ENCODE measurements at regions not wholly inside any gene's neighbourhood (a gene's known extent, or its start where the extent isn't known, plus 50 kb on each side); places are given as distances from the start of the nearest gene placed in this dataset.

DNA sequence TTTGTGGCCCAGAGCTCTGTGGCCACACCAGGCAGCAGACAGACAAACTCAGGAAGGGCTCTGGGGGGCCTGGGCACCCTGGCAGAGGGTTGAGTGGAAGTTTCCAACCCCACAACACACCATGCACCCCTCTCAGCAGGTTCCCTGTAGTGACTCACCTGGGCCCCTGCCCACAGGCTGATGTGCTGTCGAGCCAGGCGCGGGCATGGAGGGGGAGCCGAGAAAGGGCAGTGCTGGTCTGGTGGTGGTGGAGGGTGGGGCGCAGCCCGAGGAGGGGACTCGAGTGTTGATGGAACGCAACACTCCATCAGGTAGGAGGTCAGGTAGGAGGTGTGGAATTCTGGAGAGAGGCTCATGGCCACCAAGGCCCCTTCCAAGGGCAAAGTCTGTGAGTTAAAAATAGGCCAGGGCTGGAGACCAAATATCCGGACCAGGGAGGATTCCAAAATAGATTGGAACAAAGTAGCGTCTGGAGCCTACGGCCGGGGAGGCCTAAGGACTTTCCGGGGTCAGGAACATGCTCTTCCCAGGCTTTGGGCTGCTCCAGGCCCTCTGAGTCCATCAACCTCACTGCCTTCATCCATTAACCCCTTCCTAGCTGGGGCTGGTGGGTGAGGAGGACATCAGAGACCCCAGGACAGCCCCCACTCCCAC, 191.5 kb upstream of the AJAP1 start:
- H3K4me1 ChIP-seq (ENCODE audit: insufficient read depth, low read length), result no peaks in the 10 kb centered on the region
- 86% methylated on average over 13 of the region's 13 CpGs for WGBS
- H3K27ac ChIP-seq (ENCODE audit: low read depth, low read length), result no peak overlapping the region
- H3K4me3 ChIP-seq (ENCODE audit: low read length), result no peak overlapping the region
- no peaks in the 10 kb centered on the region for H3K27me3 ChIP-seq (ENCODE audit: insufficient read depth, low read length)
- H3K36me3 ChIP-seq (ENCODE audit: insufficient read depth, low read length), result no peaks in the 10 kb centered on the region
- no peaks in the 10 kb centered on the region for H3K9me3 ChIP-seq (ENCODE audit: insufficient read depth, low read depth, low read length)
- H3K9ac ChIP-seq (ENCODE audit: low read depth, low read length), result no peak overlapping the region

DNA sequence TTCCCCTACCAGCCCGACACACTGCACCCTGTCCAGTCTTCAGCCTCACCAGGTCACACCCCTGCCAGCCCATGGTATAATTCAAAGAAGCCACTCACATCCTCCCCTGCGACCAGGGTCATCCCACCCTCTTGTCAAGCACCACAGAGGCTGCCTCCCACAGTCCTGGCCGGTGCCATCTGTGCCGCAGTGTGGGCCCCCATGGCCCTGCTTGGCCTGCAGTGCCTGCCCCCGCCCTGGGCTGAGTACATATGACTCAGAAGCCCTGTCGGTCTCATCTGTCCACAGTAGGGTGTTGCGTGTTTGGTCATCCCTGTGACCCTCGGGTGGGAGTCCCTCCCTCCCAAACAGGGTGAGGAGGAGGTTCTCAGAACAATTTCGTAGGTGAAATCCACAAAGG, 190.8 kb upstream of the AJAP1 start:
- Histone ChIP-seq H3K9me3 (ENCODE audit: insufficient read depth, low read depth, low read length) (no peaks in the 10 kb centered on the region), H3K27ac (ENCODE audit: low read depth, low read length) (no peak overlapping the region), H3K36me3 (ENCODE audit: insufficient read depth, low read length) (no peaks in the 10 kb centered on the region), H3K27me3 (ENCODE audit: insufficient read depth, low read length) (no peaks in the 10 kb centered on the region), H3K4me1 (ENCODE audit: insufficient read depth, low read length) (no peaks in the 10 kb centered on the region), H3K4me3 (ENCODE audit: low read length) (no peak overlapping the region), H3K9ac (ENCODE audit: low read depth, low read length) (no peak overlapping the region)
- 93% methylated on average over 9 of the region's 9 CpGs for WGBS

DNA sequence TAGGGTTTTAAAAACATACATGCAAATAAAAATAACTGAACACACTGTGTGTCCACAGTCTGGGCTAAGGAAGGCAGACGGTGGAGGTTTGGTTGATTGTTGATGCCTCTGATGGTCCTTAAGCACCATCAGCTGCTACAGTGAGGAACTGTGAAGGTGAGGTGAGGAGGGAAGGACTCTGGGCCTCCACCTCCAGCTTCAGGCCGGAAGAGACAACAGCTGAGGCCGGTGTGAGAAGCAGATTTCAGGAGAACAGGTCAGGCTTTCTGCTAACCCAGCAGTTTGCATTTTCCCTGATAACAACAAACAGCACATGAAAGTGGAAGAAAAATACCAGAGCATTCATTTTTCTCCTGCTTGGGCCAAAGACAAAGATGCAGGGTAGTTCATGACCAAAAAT, 189.9 kb upstream of the AJAP1 start:
- Histone ChIP-seq H3K9me3 (ENCODE audit: insufficient read depth, low read depth, low read length) (no peaks in the 10 kb centered on the region), H3K4me1 (ENCODE audit: insufficient read depth, low read length) (no peaks in the 10 kb centered on the region), H3K36me3 (ENCODE audit: insufficient read depth, low read length) (no peaks in the 10 kb centered on the region), H3K27me3 (ENCODE audit: insufficient read depth, low read length) (no peaks in the 10 kb centered on the region), H3K27ac (ENCODE audit: low read depth, low read length) (no peak overlapping the region), H3K4me3 (ENCODE audit: low read length) (no peak overlapping the region), H3K9ac (ENCODE audit: low read depth, low read length) (no peak overlapping the region)
- 96% methylated on average over 3 of the region's 3 CpGs for WGBS

DNA sequence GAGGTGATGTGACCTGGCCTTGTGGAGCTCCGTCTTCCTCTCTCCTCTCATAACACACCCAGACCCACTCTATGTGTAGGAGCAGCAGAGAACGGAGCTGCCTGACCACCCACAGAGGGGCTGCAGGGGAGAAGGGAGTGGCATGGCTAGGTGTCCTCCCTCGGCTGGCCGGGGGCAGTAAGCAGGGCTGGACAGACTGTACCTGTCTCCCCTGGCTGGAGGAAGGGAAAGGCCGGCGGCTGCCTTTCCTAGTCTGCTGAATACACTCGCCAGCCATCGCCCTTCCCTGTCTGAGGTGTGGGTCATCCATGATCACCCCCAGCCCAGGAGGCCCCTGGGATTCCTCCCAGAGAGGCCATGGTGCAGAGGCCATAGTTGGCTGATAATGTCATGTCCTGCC, 187.2 kb upstream of the AJAP1 start:
- WGBS, result 93% methylated on average over 7 of the region's 8 CpGs
- Histone ChIP-seq H3K36me3 (ENCODE audit: insufficient read depth, low read length) (no peaks in the 10 kb centered on the region), H3K27ac (ENCODE audit: low read depth, low read length) (no peak overlapping the region), H3K27me3 (ENCODE audit: insufficient read depth, low read length) (no peaks in the 10 kb centered on the region), H3K4me3 (ENCODE audit: low read length) (no peak overlapping the region), H3K4me1 (ENCODE audit: insufficient read depth, low read length) (no peaks in the 10 kb centered on the region), H3K9me3 (ENCODE audit: insufficient read depth, low read depth, low read length) (no peaks in the 10 kb centered on the region), H3K9ac (ENCODE audit: low read depth, low read length) (no peak overlapping the region)

DNA sequence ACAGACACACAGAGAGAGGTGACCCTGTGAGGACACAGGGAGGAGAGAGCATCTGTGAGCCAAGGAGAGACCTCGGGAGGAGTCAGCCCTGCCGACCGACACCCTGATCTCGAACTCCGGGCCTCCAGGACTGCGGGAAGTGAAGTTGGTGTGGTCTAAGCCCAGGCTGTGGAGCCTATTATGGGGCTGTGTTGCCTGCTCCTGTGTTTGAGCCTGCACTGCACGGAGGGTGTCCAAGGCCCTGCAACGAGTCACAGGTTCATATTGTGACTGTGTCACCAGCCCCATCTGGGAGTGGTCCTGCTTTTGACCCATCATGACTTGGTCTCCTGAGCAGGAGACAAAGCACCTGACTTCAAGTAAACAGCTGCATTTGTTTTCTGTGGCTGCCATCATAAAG, 186.0 kb upstream of the AJAP1 start:
- H3K27me3 ChIP-seq (ENCODE audit: insufficient read depth, low read length), result no peaks in the 10 kb centered on the region
- H3K9ac ChIP-seq (ENCODE audit: low read depth, low read length), result no peak overlapping the region
- H3K27ac ChIP-seq (ENCODE audit: low read depth, low read length), result no peak overlapping the region
- WGBS, result 94% methylated on average over 8 of the region's 8 CpGs
- H3K4me3 ChIP-seq (ENCODE audit: low read length), result no peak overlapping the region
- no peaks in the 10 kb centered on the region for H3K36me3 ChIP-seq (ENCODE audit: insufficient read depth, low read length)
- 0 out of 2 replicates have a peak, but pooled peaks cover 2% of the 10 kb centered on the region for H3K9me3 ChIP-seq (ENCODE audit: insufficient read depth, low read depth, low read length)
- no peaks in the 10 kb centered on the region for H3K4me1 ChIP-seq (ENCODE audit: insufficient read depth, low read length)

DNA sequence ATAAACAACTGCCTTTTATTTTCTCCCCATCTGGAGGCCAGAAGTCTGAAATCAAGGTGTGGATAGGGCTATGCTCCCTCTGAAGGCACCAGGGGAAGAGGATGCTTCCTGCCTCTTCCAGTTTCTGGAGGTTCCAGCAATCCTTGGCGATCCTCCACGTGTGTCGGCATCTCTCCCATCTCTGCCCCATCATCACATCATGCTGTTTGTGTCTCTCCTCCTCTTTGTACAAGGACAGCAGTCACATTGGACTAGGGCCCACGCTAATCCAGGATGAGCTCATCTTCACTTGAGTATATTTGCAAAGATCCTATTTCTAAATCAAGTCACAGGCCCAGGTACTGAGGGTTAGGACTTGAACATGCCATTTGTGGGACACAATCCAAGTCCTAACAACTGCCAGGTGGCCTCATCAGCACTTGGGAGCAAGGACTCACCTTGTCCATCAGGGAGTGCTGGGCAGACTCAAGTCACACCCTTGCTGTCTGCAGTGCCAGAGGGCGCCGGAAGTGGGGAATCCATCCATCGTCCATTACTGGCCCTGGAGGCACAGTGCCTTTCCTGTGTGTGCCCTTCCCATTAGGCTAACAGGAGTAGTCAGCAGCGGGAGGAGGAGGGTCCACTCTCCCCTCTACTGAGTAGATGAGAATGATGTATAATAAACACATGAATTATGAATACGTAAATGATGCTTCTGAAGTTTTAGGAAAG, 185.4 kb upstream of the AJAP1 start:
- Histone ChIP-seq H3K9me3 (ENCODE audit: insufficient read depth, low read depth, low read length) (0 out of 2 replicates have a peak, but pooled peaks cover 4% of the 10 kb centered on the region), H3K4me3 (ENCODE audit: low read length) (no peak overlapping the region), H3K9ac (ENCODE audit: low read depth, low read length) (no peak overlapping the region), H3K27ac (ENCODE audit: low read depth, low read length) (no peak overlapping the region), H3K4me1 (ENCODE audit: insufficient read depth, low read length) (no peaks in the 10 kb centered on the region), H3K27me3 (ENCODE audit: insufficient read depth, low read length) (no peaks in the 10 kb centered on the region), H3K36me3 (ENCODE audit: insufficient read depth, low read length) (no peaks in the 10 kb centered on the region)
- 93% methylated on average over 7 of the region's 9 CpGs for WGBS

DNA sequence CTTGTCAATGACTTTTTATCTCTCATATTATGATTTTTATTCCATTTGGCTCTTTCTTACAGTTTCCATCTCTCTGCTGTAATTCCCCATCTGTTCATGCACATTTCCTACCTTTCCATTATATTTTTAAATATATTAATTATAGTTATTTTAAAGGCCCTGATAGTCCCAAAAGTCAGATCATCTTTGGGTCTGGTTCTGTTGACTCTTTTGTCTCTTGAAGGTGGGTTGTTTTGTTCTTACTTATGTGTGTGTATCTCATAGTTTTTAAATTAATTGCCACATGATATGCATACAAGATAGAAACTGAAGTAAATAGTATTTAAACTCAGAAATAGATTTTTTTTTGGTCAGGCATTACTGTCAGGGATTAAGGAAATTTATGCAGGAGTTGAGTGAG, 178.0 kb upstream of the AJAP1 start:
- Histone ChIP-seq H3K9me3 (ENCODE audit: insufficient read depth, low read depth, low read length) (peaks cover 38% of the 10 kb centered on the region), H3K4me1 (ENCODE audit: insufficient read depth, low read length) (no peaks in the 10 kb centered on the region), H3K36me3 (ENCODE audit: insufficient read depth, low read length) (no peaks in the 10 kb centered on the region), H3K27me3 (ENCODE audit: insufficient read depth, low read length) (no peaks in the 10 kb centered on the region), H3K27ac (ENCODE audit: low read depth, low read length) (no peak overlapping the region), H3K9ac (ENCODE audit: low read depth, low read length) (no peak overlapping the region), H3K4me3 (ENCODE audit: low read length) (no peak overlapping the region)

DNA sequence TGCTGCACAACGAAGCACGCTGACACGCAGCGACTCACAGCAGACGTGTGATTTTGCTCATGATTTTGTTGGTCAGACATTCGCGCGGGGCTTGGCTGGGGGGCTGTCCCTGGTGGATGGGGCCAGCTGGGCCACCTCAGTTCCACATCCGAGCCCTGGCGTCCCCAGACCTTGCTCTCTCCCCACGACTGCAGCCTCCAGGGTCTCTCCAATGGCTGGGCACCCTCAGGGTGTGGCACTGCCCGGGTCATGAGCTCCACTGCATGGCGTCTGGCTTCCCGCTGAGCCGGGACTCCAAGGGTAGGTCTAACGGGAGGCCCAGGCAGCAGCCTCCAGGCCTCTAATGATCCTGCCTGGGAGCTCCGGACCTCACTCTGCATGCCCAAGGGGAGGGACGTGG, 173.0 kb upstream of the AJAP1 start:
- Histone ChIP-seq H3K36me3 (ENCODE audit: insufficient read depth, low read length) (no peaks in the 10 kb centered on the region), H3K27ac (ENCODE audit: low read depth, low read length) (no peak overlapping the region), H3K9ac (ENCODE audit: low read depth, low read length) (no peak overlapping the region), H3K27me3 (ENCODE audit: insufficient read depth, low read length) (no peaks in the 10 kb centered on the region), H3K4me3 (ENCODE audit: low read length) (no peak overlapping the region), H3K4me1 (ENCODE audit: insufficient read depth, low read length) (no peaks in the 10 kb centered on the region), H3K9me3 (ENCODE audit: insufficient read depth, low read depth, low read length) (peaks cover 23% of the 10 kb centered on the region)
- WGBS, result 94% methylated on average over 18 of the region's 18 CpGs

DNA sequence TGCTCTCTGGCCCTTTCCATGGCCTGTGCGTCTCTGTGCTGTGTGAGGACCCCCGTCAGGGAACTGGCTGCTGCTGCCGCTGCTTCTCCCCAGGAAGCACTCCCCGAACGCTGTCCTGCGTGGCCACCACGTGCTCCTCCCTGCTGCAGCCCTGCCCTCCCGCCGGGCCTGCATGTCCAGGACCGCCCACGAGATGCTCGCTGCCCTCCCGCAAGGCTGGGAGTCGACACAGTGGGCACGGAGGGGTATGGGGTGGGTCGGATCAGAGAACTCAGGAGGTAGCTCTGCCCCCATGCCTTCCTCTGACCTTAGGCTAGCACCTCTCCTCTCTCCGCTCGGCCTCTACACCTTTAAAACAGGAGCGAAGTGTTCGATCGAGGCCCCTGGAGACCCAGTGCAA, 171.9 kb upstream of the AJAP1 start:
- Histone ChIP-seq H3K9ac (ENCODE audit: low read depth, low read length) (no peak overlapping the region), H3K4me1 (ENCODE audit: insufficient read depth, low read length) (no peaks in the 10 kb centered on the region), H3K27ac (ENCODE audit: low read depth, low read length) (no peak overlapping the region), H3K4me3 (ENCODE audit: low read length) (no peak overlapping the region), H3K9me3 (ENCODE audit: insufficient read depth, low read depth, low read length) (peaks cover 12% of the 10 kb centered on the region), H3K27me3 (ENCODE audit: insufficient read depth, low read length) (no peaks in the 10 kb centered on the region), H3K36me3 (ENCODE audit: insufficient read depth, low read length) (no peaks in the 10 kb centered on the region)
- 92% methylated on average over 21 of the region's 21 CpGs for WGBS

DNA sequence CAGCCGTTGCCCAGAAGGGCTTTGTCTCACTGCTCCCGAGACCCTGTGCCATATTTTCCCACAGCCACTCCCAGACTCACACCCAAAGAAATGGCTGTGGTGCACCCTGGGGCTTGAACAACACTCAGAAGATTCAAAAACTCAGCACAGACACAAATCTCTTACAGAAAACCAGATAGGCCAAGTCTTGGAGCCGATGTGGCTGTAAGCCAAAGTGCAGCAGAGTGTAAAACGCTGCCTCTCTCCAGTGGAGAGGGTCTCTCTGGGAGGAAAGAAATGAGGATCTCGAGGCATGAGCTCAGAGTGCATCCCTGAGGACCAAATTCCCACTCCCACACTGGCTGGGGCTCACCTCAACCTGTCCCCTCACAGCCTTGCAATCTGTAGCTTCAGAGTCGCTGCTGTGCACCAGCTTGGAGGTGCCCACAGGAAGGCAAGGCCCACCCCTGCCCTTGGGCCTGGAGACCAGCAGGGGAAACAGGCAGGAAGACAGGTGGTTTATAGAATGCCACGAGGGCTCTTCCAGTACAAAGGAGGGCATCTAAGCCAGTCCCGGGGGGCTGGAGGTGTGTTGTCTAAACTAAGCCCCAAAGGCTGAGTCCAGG, 171.3 kb upstream of the AJAP1 start:
- peaks cover 6% of the 10 kb centered on the region for H3K9me3 ChIP-seq (ENCODE audit: insufficient read depth, low read depth, low read length)
- H3K4me3 ChIP-seq (ENCODE audit: low read length), result no peak overlapping the region
- no peaks in the 10 kb centered on the region for H3K27me3 ChIP-seq (ENCODE audit: insufficient read depth, low read length)
- 92% methylated on average over 8 of the region's 8 CpGs for WGBS
- H3K9ac ChIP-seq (ENCODE audit: low read depth, low read length), result no peak overlapping the region
- H3K4me1 ChIP-seq (ENCODE audit: insufficient read depth, low read length), result no peaks in the 10 kb centered on the region
- H3K36me3 ChIP-seq (ENCODE audit: insufficient read depth, low read length), result no peaks in the 10 kb centered on the region
- no peak overlapping the region for H3K27ac ChIP-seq (ENCODE audit: low read depth, low read length)

DNA sequence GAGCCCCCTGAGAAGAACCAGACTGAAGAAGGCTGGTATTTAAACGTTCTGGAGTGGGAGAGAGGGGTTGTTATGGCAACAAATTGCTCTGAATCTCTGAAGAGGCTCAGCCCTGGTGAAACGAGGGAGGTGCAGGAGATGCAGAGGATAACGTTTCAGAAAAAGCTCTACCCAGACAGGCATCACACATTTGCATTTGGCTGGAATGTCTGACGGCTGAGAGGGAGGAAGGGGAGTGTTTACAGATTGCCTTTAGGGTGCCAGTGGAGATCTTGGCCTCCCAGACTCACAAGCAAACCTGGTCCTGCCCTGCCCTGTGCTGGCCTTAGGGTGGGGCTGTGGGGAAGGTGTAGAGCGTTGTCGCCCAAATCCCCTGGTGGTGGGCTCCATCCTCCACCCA, 169.0 kb upstream of the AJAP1 start:
- WGBS, result 13% methylated on average over 4 of the region's 6 CpGs
- Histone ChIP-seq H3K27me3 (ENCODE audit: insufficient read depth, low read length) (no peaks in the 10 kb centered on the region), H3K4me1 (ENCODE audit: insufficient read depth, low read length) (no peaks in the 10 kb centered on the region), H3K4me3 (ENCODE audit: low read length) (no peak overlapping the region), H3K36me3 (ENCODE audit: insufficient read depth, low read length) (no peaks in the 10 kb centered on the region), H3K27ac (ENCODE audit: low read depth, low read length) (no peak overlapping the region), H3K9ac (ENCODE audit: low read depth, low read length) (no peak overlapping the region), H3K9me3 (ENCODE audit: insufficient read depth, low read depth, low read length) (no peaks in the 10 kb centered on the region; the same call in 1 of the 2 replicates)
